ENCODE measurements at regions not wholly inside any gene's neighbourhood (a gene's known extent, or its start where the extent isn't known, plus 50 kb on each side); places are given as distances from the start of the nearest gene placed in this dataset.

DNA sequence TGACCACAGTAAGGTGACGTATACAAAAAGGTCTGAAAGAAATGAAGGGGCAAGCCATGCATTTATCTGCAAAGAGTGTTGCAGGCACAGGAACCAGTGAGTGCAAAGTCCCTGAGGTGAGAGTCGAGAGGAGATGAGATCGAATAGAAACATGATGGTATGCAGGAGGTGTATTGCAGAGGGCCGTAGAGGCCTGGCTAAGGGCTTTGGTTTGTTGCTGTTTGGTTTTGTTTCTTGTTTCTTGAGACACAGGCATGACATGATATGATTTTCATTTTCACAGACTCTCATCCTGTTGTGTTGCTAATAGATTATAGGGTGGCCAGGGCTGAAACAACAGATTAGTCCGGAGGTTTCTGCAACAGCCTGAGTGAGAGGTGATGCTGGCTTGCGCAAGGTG is 80.4 kb downstream of the HSPH1 start:
- no peak for FAIRE-seq

- FAIRE-seq, result no peak
These were observed 86.9 kb downstream of the HSPH1 start for GRCh38 chr13:31074756-31075155.

DNA sequence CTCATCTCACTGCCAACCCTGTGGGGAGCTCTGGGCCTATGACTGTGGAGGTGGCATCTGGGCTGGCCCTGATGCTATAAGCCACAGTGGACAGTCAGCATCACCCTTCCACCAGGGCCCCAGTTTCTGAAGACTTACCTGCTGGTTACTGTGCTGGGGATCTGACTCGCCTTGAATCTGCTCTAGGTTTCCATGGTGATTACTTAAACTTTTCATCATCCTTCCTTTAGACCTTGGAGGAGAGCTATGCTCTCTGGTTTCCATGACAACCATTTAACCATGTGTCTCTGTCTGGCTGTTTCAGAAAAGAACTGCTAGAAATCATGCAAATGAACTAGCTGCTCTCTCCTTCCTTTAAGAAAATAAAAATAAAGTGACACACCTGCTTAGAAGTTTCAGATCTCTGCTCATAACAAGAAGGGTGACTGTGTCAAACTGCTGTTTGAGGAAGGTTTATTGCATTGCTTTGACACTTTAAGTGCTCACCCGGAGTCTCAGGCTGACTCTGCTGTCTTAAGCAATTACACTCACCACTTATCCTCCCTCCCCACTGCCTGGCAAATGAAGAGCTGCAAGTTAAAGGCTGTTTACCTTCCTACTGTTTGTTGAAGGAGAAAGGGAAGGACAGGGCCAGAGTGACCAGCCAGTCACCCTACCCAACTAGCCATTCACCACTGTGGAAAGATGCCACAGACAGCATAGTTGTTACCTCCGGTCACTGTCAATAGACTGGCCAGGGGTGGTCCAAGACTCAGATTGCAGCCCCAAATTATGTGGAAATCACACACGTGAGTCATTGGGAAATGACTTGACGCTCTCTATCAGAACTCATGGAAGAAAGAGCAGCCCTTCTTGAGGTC is 87.6 kb downstream of the HSPH1 start:
- FAIRE-seq, result no peak

GRCh38 chr13:31072041-31072440 is 89.7 kb downstream of the HSPH1 start:
- FAIRE-seq, result no peak

- no peak for FAIRE-seq
These were observed 91.7 kb downstream of the HSPH1 start for GRCh38 chr13:31069808-31070534.

DNA sequence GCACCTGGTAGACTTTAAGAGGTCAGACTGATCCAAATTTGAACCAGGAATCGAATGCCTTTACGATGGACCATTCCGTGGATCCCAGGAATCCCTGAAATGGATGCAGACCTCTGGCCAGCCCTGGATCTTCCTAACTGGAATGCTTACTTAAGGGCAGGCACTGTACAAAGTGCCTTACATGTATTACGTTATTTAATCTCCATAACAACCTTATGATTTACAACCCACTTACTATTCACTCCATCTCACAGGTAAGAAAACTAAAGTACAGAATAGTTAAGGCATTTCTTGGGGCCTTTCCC is 93.6 kb downstream of the HSPH1 start:
- FAIRE-seq, result no peak

GRCh38 chr13:31067416-31068118 is 94.1 kb downstream of the HSPH1 start:
- FAIRE-seq, result no peak

DNA sequence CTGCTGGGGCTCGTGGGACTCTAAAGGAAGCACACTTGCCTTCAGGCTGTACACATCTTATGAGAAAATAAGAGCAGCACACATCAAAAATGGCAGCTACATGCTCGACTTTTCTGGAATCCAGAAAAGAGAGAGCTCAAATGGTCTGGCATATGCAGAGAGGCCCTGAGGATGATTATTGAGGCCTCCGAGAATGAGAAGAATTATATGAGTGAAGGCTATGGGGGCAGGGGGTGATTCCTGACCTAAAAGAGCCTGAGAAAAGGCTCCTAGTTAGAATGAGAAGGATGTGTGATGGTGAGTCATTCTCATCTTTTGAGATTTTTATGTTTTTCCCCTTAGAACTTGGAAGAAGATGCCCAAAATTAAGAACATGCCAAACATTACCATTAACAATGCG is 97.1 kb downstream of the HSPH1 start:
- no peak for FAIRE-seq

- FAIRE-seq, result no peak
These were observed 97.9 kb downstream of the HSPH1 start for GRCh38 chr13:31063772-31064171.

DNA sequence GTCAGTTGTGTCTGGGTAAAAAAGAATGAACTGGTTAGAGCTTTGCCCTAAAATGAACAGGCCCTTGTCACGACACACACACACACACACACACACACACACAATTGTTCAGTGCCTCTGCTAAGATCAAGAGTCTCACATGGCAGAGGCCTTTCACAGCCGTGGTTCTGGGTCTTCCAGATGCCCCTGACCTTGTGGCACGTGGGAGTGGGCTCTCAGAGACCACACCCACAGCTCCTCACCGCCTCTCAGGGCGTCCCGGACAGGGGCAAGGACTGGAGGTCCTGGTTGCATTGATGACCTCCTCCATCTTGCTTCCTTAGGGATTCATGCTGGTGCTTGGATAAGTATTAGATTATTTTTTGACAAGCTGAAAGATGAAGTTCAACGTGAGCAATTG is 101.0 kb downstream of the HSPH1 start:
- no peak for FAIRE-seq

DNA sequence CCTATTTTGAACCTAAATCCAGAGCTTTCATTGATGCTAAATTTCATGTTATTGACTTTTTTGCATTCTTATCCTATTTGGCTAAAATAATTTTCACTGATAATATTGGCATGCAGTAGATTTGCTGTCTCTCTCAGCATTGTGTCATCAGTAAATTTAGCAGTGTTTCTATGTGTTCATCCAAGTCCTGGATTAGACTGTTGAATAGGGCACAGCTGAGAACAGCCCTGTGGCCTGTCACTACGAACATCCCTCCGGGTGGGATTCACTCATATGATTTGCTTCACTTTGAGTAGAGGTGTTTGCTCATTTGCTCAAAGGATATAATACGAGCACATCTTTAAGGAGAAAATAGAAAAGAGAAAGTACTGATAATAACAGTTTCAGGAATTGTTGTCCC is 101.5 kb downstream of the HSPH1 start:
- no peak for FAIRE-seq

GRCh38 chr13:31057403-31058033 is 104.2 kb downstream of the HSPH1 start:
- FAIRE-seq, result no peak

DNA sequence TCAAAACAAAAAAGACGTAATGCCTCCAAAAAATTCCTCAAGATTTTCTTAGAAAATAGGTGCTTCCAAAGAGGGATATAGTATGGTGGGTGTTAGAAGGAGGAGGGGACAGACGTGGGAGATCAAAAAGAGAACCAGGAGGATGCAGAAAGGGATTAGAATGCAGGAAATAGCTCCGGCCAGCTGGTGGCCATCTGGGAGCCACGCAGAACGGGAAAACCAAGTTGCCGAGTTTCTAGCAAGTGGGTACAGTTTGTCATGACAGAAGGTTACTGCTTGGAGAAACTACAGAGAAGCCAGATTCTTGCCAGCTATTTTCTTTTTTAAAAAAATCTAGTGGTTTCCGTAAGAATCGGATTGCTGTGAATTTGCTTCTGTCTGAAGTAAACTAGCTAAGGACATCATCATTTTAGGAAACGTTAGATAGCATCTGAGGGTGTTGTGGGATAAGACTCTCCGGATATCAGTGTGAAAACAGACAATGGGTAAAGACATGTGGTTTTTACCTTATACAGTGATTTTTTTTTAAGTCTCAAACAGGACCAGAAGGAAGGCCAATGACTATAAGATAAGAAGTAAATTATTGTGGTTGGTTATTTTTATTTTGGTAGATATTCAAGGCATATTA is 104.9 kb downstream of the HSPH1 start:
- FAIRE-seq, result no peak

DNA sequence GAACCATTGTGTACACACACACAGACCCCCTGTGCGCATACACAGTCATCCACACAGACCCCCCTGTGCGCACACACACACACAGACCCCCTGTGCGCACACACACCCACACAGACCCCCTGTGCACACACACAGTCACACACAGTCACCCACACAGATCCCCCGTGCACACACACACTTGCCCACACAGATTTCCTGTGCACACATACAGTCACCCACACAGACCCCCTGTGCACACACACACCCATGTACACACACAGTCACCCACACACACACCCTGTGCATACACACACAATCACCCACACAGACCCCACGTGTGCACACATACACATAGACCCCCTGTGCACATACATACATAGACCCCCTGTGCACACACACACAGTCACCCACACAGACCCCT is 106.1 kb downstream of the HSPH1 start:
- no peak for FAIRE-seq

- FAIRE-seq, result no peak
These were observed 107.1 kb downstream of the HSPH1 start for GRCh38 chr13:31054632-31055031.

GRCh38 chr13:31053896-31054295 is 107.8 kb downstream of the HSPH1 start:
- no peak for FAIRE-seq

GRCh38 chr13:31053091-31053490 is 108.6 kb downstream of the HSPH1 start:
- FAIRE-seq, result no peak

DNA sequence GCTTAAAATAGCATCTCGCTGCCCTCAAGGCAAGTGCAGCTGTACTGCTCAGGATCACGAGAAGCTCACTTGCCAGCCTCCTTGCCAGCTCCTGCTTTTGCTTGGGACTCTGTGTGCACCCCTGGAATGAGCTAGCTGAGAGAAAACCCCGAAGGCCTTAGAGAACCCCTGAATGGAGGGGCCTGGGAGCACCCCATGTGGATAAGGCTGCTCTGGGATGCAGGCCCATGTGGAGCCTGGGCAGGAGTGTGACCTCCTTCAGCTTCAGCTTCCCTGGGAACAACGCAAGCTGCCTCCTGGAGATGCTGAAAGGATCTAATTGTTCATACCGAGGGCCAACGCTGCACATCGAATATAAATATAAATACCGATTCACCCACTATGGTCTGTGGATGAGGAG is 109.2 kb downstream of the HSPH1 start:
- FAIRE-seq, result no peak

DNA sequence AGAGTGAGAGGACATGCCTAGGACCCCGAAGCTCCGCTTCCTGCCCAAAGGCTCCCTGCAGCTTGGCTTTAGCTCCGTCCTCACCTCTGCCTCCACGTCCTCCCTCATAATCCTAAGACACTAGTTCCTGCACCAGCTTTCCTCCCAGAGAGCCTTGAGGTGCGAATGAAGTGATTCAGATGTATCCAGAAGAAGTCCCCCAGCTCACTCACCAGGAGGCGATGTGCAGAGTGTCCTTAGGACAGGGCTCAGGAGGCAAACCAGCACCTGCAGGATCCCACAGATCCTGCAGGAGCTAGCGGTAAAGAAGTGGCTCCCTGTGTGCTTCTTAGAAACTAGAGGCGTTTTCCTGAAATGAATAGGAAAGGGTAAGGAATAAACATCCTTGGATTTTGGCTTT is 109.7 kb downstream of the HSPH1 start:
- FAIRE-seq, result no peak

DNA sequence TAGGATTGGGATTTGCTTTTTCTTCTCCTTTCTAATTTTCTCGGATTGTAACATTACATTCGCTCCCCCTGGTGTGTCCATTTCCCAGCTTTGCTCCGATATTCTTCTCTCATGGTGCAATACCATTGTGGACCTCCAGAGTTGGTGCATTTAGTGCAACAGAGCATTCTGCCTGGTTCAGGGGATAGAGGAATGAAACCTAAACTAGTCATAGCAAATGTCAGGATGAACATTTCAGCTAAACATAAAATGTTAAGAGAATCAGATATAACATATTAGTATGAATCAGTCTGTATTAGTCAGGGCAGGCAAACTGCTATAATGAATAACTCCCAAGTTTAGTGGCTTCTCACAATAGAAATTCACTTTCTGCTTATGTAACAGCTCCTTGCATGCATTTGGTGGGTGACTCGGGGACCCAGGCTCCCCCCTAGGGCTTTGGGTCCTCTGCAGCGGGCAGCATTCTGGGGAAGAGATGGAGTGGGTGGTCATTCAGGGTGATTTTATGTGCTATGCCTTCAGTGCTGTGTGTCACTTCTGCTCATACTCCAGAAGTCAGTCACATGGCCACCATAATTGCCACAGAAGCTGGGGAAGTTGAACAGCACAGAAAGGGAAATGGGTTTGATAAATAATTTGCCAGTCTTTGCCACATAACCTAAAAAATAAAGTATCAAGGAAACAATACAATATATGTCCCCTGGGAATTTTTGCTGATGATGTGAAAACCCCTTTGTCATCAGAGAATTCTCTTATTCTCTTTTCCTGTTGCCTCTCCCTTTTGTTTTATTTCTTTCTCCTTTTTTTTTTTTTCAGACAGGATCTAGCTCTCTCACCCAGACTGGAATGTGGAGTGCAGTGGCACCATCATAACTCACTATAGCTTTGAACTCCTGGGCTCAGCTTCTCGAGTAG is 111.0 kb downstream of the HSPH1 start:
- FAIRE-seq, result no peak

DNA sequence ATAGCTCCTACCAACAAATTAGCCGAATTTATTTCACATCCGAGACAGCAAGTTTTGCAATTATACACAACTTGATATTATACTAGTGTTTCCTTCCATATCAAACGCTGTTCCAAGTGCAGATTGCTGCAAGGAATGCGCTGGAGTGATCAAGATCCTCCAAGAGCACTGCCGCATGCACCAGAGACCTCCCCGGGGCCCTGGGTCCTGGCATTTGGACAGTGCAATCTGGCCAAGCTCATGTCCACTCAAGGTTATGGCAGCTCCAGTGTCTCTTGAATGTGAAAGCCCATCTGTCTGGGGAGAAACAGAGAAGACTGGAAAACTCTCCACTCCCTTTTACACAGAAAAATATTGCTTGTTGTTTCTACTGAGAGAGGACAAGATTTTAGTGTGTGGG is 111.9 kb downstream of the HSPH1 start:
- FAIRE-seq, result no peak

DNA sequence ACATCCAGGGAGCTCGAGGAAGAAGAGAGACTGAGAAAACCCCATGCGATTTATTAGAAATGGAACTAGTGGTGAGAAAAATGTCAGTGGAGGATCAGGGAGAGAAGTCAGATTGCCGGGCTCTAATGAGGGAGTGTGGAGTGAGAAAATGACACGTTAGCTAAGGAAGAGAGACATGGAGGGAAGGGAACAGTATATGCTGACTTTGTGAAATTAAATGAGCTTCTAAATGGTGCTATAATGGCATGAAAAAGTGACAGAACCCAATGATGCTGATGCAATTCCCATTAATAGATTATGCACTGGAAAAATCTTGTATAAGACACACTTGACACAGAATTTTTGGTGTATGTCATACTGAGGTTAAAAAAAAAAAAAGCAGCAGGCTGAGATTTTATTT is 112.6 kb downstream of the HSPH1 start:
- FAIRE-seq, result no peak
